ENCODE measurements at regions not wholly inside any gene's neighbourhood (a gene's known extent, or its start where the extent isn't known, plus 50 kb on each side); places are given as distances from the start of the nearest gene placed in this dataset.

GRCh38 chr4:165678236-165678935, 194.7 kb upstream of the TLL1 start:
- Histone ChIP-seq H3K4me2 (ENCODE audit: control insufficient read depth, extremely low read depth, insufficient read depth, low read depth, low read length) (no peak overlapping the region), H3K27ac (ENCODE audit: control insufficient read depth, insufficient read depth, low read length) (no peak overlapping the region), H3K9ac (ENCODE audit: control insufficient read depth, extremely low read depth, insufficient read depth, low read length) (no peak overlapping the region), H2AFZ (ENCODE audit: control insufficient read depth, low read length) (no peak overlapping the region), H4K20me1 (ENCODE audit: control insufficient read depth, extremely low read depth, insufficient read depth, low read length) (no peaks in the 10 kb centered on the region), H3K79me2 (ENCODE audit: control insufficient read depth, insufficient read depth, low read length) (no peaks in the 10 kb centered on the region), H3K27me3 (ENCODE audit: control insufficient read depth, extremely low read depth, insufficient read depth, low read length) (no peaks in the 10 kb centered on the region), H3K36me3 (ENCODE audit: control insufficient read depth in 2 of 2, extremely low read depth in 1 of 2, insufficient read depth in 2 of 2, low read length in 2 of 2) (no peaks in the 10 kb centered on the region), H3K4me3 (ENCODE audit: control insufficient read depth in 2 of 3, extremely low read depth in 1 of 3, insufficient read depth in 2 of 3, low read depth in 1 of 3, low read length in 3 of 3) (no peak overlapping the region), H3K9me1 (ENCODE audit: control insufficient read depth, extremely low read depth, insufficient read depth, low read length) (no peaks in the 10 kb centered on the region), H3K4me1 (ENCODE audit: control insufficient read depth, extremely low read depth, insufficient read depth, low read length) (peaks cover 8% of the 10 kb centered on the region), H3K9me3 (ENCODE audit: control insufficient read depth, low read depth, low read length) (no peaks in the 10 kb centered on the region)
- no peak for TF ChIP-seq CTCF (optimal IDR thresholded peaks at IDR 0.05 in 1 of 3, IDR thresholded peaks at IDR 0.05 in 1 of 3, conservative IDR thresholded peaks at IDR 0.05 in 1 of 3; ENCODE audit: extremely low read depth in 1 of 3, insufficient read depth in 2 of 3, low read length in 3 of 3)
- no peak for TF ChIP-seq EZH2 (IDR thresholded peaks at IDR 0.05; ENCODE audit: low read length)
- FAIRE-seq (no peak), DNase-seq (ENCODE audit: low read depth, low spot score) (no peak)
- dilution Hi-C loops (cut with MboI; ENCODE audit: extremely low pct_ligation_motif_present, low sequenced_read_pairs), result no loop called here

GRCh38 chr4:165678936-165679325, 194.1 kb upstream of the TLL1 start:
- Histone ChIP-seq H3K79me2 (ENCODE audit: control insufficient read depth, insufficient read depth, low read length) (no peaks in the 10 kb centered on the region), H3K9me1 (ENCODE audit: control insufficient read depth, extremely low read depth, insufficient read depth, low read length) (no peaks in the 10 kb centered on the region), H3K4me1 (ENCODE audit: control insufficient read depth, extremely low read depth, insufficient read depth, low read length) (peaks cover 12% of the 10 kb centered on the region), H3K9ac (ENCODE audit: control insufficient read depth, extremely low read depth, insufficient read depth, low read length) (no peak overlapping the region), H3K27ac (ENCODE audit: control insufficient read depth, insufficient read depth, low read length) (no peak overlapping the region), H3K36me3 (ENCODE audit: control insufficient read depth in 2 of 2, extremely low read depth in 1 of 2, insufficient read depth in 2 of 2, low read length in 2 of 2) (no peaks in the 10 kb centered on the region), H3K4me2 (ENCODE audit: control insufficient read depth, extremely low read depth, insufficient read depth, low read depth, low read length) (no peak overlapping the region), H4K20me1 (ENCODE audit: control insufficient read depth, extremely low read depth, insufficient read depth, low read length) (no peaks in the 10 kb centered on the region), H2AFZ (ENCODE audit: control insufficient read depth, low read length) (no peak overlapping the region), H3K4me3 (ENCODE audit: control insufficient read depth in 2 of 3, extremely low read depth in 1 of 3, insufficient read depth in 2 of 3, low read depth in 1 of 3, low read length in 3 of 3) (no peak overlapping the region), H3K27me3 (ENCODE audit: control insufficient read depth, extremely low read depth, insufficient read depth, low read length) (no peaks in the 10 kb centered on the region), H3K9me3 (ENCODE audit: control insufficient read depth, low read depth, low read length) (no peaks in the 10 kb centered on the region)
- FAIRE-seq (no peak), DNase-seq (ENCODE audit: low read depth, low spot score) (no peak)
- dilution Hi-C loops (cut with MboI; ENCODE audit: extremely low pct_ligation_motif_present, low sequenced_read_pairs), result no loop called here
- TF ChIP-seq CTCF (optimal IDR thresholded peaks at IDR 0.05 in 1 of 3, IDR thresholded peaks at IDR 0.05 in 1 of 3, conservative IDR thresholded peaks at IDR 0.05 in 1 of 3; ENCODE audit: extremely low read depth in 1 of 3, insufficient read depth in 2 of 3, low read length in 3 of 3) (no peak), EZH2 (IDR thresholded peaks at IDR 0.05; ENCODE audit: low read length) (no peak)
